ENCODE measurements at regions not wholly inside any gene's neighbourhood (a gene's known extent, or its start where the extent isn't known, plus 50 kb on each side); places are given as distances from the start of the nearest gene placed in this dataset.

- H3K27ac Mint-ChIP-seq, result no peak overlapping the region
- H3K4me1 Mint-ChIP-seq (ENCODE audit: low read depth), result peaks cover 11% of the 10 kb centered on the region
- H3K27me3 Mint-ChIP-seq (ENCODE audit: insufficient read depth), result peaks cover 11% of the 10 kb centered on the region
- no peak for TF ChIP-seq CTCF (IDR thresholded peaks at IDR 0.05)
- DNase-seq, result no peak
- no peaks in the 10 kb centered on the region for H3K9me3 Mint-ChIP-seq
- H3K4me3 Mint-ChIP-seq, result no peak overlapping the region
- H3K36me3 Mint-ChIP-seq (ENCODE audit: low read depth), result no peaks in the 10 kb centered on the region
Measured at GRCh38 chr5:38714703-38715355, 131.0 kb upstream of the OSMR start.

GRCh38 chr5:38715696-38716095, 130.1 kb upstream of the OSMR start:
- Mint-ChIP-seq H3K9me3 (no peaks in the 10 kb centered on the region), H3K4me3 (no peak overlapping the region), H3K27me3 (ENCODE audit: insufficient read depth) (peaks cover 11% of the 10 kb centered on the region), H3K27ac (no peak overlapping the region), H3K36me3 (ENCODE audit: low read depth) (no peaks in the 10 kb centered on the region), H3K4me1 (ENCODE audit: low read depth) (peaks cover 14% of the 10 kb centered on the region)
- peak; percentile 15 for DNase-seq
- no peak for TF ChIP-seq CTCF (IDR thresholded peaks at IDR 0.05)

GRCh38 chr5:38716516-38716915, 129.3 kb upstream of the OSMR start:
- peaks cover 14% of the 10 kb centered on the region for H3K4me1 Mint-ChIP-seq (ENCODE audit: low read depth)

GRCh38 chr5:38718771-38719391, 126.9 kb upstream of the OSMR start:
- DNase-seq, result peak; percentile 4
- peak overlapping the region; percentile 63; the same call in 1 of the 2 replicates for H3K27ac Mint-ChIP-seq
- H3K27me3 Mint-ChIP-seq (ENCODE audit: insufficient read depth), result peaks cover 5% of the 10 kb centered on the region
- no peak for TF ChIP-seq CTCF (IDR thresholded peaks at IDR 0.05)
- H3K4me1 Mint-ChIP-seq (ENCODE audit: low read depth), result peaks cover 16% of the 10 kb centered on the region
- no peaks in the 10 kb centered on the region for H3K9me3 Mint-ChIP-seq
- no peaks in the 10 kb centered on the region for H3K36me3 Mint-ChIP-seq (ENCODE audit: low read depth)
- no peak overlapping the region for H3K4me3 Mint-ChIP-seq

More at GRCh38 chr5:38716516-38716915, 129.3 kb upstream of the OSMR start:
- Mint-ChIP-seq H3K27ac (no peak overlapping the region), H3K4me3 (no peak overlapping the region), H3K27me3 (ENCODE audit: insufficient read depth) (peaks cover 9% of the 10 kb centered on the region), H3K36me3 (ENCODE audit: low read depth) (no peaks in the 10 kb centered on the region), H3K9me3 (no peaks in the 10 kb centered on the region)
- DNase-seq, result no peak
- no peak for TF ChIP-seq CTCF (IDR thresholded peaks at IDR 0.05)

- H3K4me3 Mint-ChIP-seq, result no peak overlapping the region
- H3K36me3 Mint-ChIP-seq (ENCODE audit: low read depth), result no peaks in the 10 kb centered on the region
- no peak for DNase-seq
- H3K27me3 Mint-ChIP-seq (ENCODE audit: insufficient read depth), result peaks cover 5% of the 10 kb centered on the region
- no peaks in the 10 kb centered on the region for H3K9me3 Mint-ChIP-seq
- H3K4me1 Mint-ChIP-seq (ENCODE audit: low read depth), result peaks cover 21% of the 10 kb centered on the region
- H3K27ac Mint-ChIP-seq, result peak overlapping the region; percentile 63
- TF ChIP-seq CTCF (IDR thresholded peaks at IDR 0.05), result no peak
Measured at GRCh38 chr5:38719403-38719802, 126.4 kb upstream of the OSMR start.
